Kidney epithelial cell (primary cell): ENCODE measurements at regions not wholly inside any gene's neighbourhood (a gene's known extent, or its start where the extent isn't known, plus 50 kb on each side); places are given as distances from the start of the nearest gene placed in this dataset.
A peak's percentile ranks its signal among the peaks of the same experiment; 100 is the strongest.

Source experiments
- DNase-seq: peaks from one replicate; pipeline ENCODE4 v3.0.0-alpha.2; 2010; ENCODE audit warnings: low read depth
- H3K27me3 ChIP-seq: 2 replicates; pipeline ENCODE4 v1.6.0; 2011; ENCODE audit warnings: low read length; ENCODE audit not compliant: control insufficient read depth, insufficient read depth
- H3K36me3 ChIP-seq: 2 replicates; pipeline ENCODE4 v1.5.1; 2011; ENCODE audit warnings: low read length; ENCODE audit not compliant: control insufficient read depth, insufficient read depth
- H3K4me3 ChIP-seq: 2 replicates; pipeline ENCODE4 v1.5.1; 2011; ENCODE audit warnings: low read depth, mild to moderate bottlenecking, control low read depth, low read length
- TF ChIP-seq, protein P1 (sequence below): IDR thresholded peaks from 2 replicates; pipeline ENCODE4 v1.5.1; 2011; ENCODE audit warnings: mild to moderate bottlenecking, moderate library complexity, low read length, control low read depth, inconsistent platforms; ENCODE audit not compliant: insufficient read depth, poor library complexity, severe bottlenecking

GRCh38 chr3:36244728-36245127 is 135.6 kb upstream of the STAC start:
- DNase-seq: peak; percentile 9
- Histone ChIP-seq H3K27me3 (no peaks in the 10 kb centered on the region), H3K4me3 (no peak overlapping the region), H3K36me3 (no peaks in the 10 kb centered on the region)
- TF ChIP-seq, protein P1, sequence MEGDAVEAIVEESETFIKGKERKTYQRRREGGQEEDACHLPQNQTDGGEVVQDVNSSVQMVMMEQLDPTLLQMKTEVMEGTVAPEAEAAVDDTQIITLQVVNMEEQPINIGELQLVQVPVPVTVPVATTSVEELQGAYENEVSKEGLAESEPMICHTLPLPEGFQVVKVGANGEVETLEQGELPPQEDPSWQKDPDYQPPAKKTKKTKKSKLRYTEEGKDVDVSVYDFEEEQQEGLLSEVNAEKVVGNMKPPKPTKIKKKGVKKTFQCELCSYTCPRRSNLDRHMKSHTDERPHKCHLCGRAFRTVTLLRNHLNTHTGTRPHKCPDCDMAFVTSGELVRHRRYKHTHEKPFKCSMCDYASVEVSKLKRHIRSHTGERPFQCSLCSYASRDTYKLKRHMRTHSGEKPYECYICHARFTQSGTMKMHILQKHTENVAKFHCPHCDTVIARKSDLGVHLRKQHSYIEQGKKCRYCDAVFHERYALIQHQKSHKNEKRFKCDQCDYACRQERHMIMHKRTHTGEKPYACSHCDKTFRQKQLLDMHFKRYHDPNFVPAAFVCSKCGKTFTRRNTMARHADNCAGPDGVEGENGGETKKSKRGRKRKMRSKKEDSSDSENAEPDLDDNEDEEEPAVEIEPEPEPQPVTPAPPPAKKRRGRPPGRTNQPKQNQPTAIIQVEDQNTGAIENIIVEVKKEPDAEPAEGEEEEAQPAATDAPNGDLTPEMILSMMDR: no peak

DNA sequence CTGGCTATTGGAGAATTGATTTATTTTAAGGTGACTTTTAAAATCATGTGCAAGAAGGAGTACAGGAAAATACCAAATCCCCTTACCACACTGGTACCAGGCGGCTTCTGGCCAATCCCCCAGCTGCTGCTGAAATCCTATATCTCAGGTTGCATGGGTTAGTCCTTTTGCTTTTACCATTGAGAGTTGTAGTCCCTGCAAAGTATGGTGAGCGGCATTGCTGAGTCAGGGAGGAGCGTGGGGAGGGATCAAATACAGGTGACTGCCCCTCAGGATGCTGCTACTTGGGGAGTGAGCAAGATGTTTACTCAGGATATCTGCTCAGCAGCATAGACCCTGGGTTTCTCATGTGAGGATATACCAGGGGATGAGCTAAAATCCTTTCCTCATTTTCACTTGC is 131.9 kb upstream of the STAC start:
- H3K36me3 ChIP-seq: no peaks in the 10 kb centered on the region
- H3K27me3 ChIP-seq: no peaks in the 10 kb centered on the region
- no peak for DNase-seq
- H3K4me3 ChIP-seq: no peak overlapping the region
- TF ChIP-seq, protein P1: no peak

DNA sequence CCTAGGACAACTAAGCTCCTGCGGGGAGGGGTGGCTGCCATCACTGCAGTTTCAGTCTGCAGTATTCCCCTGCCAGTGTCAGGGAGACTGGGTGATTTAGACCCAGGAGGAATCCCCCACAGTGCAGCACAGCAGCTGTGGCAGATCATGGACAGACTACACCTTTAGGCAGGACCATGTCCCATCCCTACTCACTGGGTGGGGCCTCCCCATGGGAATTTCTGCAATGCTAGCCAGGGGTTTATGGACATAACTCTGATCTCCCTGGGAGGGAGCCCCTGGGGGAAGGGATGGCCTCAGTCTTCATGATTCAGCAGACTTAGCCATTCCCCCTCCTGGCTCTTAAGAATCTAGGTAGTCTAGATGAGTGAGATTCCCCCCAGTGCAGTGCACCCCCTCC is 130.1 kb upstream of the STAC start:
- Histone ChIP-seq H3K36me3 (no peaks in the 10 kb centered on the region), H3K27me3 (no peaks in the 10 kb centered on the region), H3K4me3 (no peak overlapping the region)
- TF ChIP-seq, protein P1: no peak
- no peak for DNase-seq

DNA sequence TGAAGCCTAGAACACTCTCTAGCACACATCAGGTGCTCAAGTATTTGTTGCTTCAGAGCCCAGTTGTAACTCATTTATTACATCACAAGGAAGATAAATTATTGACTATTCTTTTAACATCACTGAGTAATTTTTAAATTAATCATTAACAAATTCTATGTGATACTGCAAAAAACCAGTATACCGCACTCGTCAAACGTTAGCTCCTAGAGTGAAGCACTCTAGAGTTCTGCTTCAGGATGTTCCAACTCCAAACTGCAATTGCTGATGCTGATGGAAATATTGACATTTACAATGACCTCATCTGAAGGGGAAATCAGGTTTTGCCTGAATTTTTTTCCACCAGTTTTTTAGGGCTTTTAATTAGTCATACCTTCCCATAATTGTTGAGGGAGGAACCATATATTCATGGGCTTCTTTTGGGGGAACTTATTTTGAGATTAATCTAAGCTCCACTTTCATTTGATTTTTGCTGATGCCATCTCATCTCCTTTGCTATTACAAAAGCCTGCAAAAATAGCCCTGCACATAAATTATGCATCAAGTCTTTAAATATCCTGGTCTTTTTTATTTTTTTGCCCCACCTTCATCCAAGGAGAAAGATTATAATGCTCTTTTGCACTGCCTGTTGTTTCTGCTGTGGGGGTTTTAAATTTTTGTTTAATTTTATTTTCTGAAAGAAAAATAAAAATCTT is 123.0 kb upstream of the STAC start:
- Histone ChIP-seq H3K4me3 (no peak overlapping the region), H3K36me3 (no peaks in the 10 kb centered on the region), H3K27me3 (no peaks in the 10 kb centered on the region)
- DNase-seq: peak; percentile 16
- TF ChIP-seq, protein P1: no peak

DNA sequence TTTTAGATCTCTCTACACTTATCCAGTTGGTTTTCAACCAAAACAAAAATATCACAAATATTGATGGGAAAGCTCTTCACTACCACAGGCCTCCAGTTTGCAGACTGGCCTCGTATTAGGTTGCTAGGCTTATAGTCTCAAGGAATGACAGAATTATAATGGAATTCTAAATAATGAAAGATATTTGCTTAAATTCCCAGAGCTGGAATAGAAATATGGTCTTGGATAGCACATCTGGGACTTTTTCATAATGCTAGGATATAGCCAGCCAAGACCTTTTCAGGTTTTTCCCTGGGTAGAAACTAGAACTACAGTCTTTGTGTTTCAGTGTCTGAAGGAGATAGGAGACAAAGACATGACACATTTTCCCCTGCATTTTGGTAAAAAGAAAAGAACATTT is 121.9 kb upstream of the STAC start:
- TF ChIP-seq, protein P1: no peak
- H3K4me3 ChIP-seq: no peak overlapping the region
- H3K27me3 ChIP-seq: no peaks in the 10 kb centered on the region
- no peak for DNase-seq
- H3K36me3 ChIP-seq: no peaks in the 10 kb centered on the region

- no peaks in the 10 kb centered on the region for H3K27me3 ChIP-seq
- no peak for DNase-seq
- TF ChIP-seq, protein P1: no peak
- H3K36me3 ChIP-seq: no peaks in the 10 kb centered on the region
- H3K4me3 ChIP-seq: no peak overlapping the region
Observed at GRCh38 chr3:36259580-36259979, 120.7 kb upstream of the STAC start.
